Uterus (tissue), 2 donors: ENCODE measurements at regions not wholly inside any gene's neighbourhood (a gene's known extent, or its start where the extent isn't known, plus 50 kb on each side); places are given as distances from the start of the nearest gene placed in this dataset.
"Not testable (repeated sequence)": the region's sequence is repeated elsewhere in the genome, so short reads cannot be mapped to it uniquely, and the experiment has no call there.

ENCODE experiments used
- CTCF ChIP-seq, 4 experiments: fragments of 200-600 bp in 2 of 4; fragments of 450-650 bp in 2 of 4; sonication (generic) in 2 of 4; IDR thresholded peaks; one replicate each; pipeline ENCODE4 v1.5.1; 2016 to 2019; ENCODE audit warnings: antibody characterized with exemption in 4 of 4, mild to moderate bottlenecking in 2 of 4, moderate library complexity in 1 of 4
- POLR2A ChIP-seq, 2 donors: fragments of 450-650 bp; IDR thresholded peaks; one replicate each; pipeline ENCODE4 v1.6.1; 2016; ENCODE audit warnings: antibody characterized with exemption in 2 of 2, mild to moderate bottlenecking in 1 of 2, moderate library complexity in 1 of 2

DNA sequence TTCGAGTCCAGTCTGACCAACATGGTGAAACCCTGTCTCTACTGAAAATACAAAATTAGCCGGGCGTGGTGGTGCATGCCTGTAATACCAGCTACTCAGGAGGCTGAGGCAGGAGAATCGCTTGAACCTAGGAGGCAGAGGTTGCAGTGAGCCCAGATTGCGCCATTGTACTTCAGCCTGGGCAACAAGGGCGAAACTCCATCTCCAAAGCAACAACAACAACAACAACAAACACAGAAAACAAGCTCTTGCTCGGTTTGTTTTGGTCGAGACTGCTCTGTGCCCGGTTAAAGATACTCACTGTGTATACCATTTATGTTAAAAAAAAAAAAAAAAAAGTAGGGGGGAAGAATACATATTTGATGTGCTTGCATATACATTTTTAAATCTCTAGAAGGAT, 406.1 kb upstream of the PMFBP1 start:
- not testable (repeated sequence) for TF ChIP-seq CTCF, POLR2A (IDR thresholded peaks at IDR 0.05)
